Testis (tissue), 2 donors: ENCODE measurements at regions not wholly inside any gene's neighbourhood (a gene's known extent, or its start where the extent isn't known, plus 50 kb on each side); places are given as distances from the start of the nearest gene placed in this dataset.

Experiments
- DNase-seq: peaks from one replicate; pipeline ENCODE4 v3.0.0-alpha.2; 2019
- H3K27ac ChIP-seq, 2 donors: fragments of 200-600 bp; sonication (generic); one replicate each; pipeline ENCODE4 v1.5.1; 2019
- H3K27me3 ChIP-seq: fragments of 200-600 bp; sonication (generic); one replicate; pipeline ENCODE4 v1.5.1; 2019
- H3K36me3 ChIP-seq: fragments of 200-600 bp; sonication (generic); one replicate; pipeline ENCODE4 v1.5.1; 2017; ENCODE audit warnings: low read depth; ENCODE audit errors: missing control alignments
- H3K4me1 ChIP-seq: fragments of 200-600 bp; sonication (generic); one replicate; pipeline ENCODE4 v1.5.1; 2019
- H3K4me3 ChIP-seq, 2 donors: fragments of 200-600 bp; sonication (generic); one replicate each; pipeline ENCODE4 v1.5.1; 2017 to 2019
- H3K9me3 ChIP-seq: fragments of 200-600 bp; sonication (generic); one replicate; pipeline ENCODE4 v1.5.1; 2017
- POLR2A ChIP-seq: fragments of 450-650 bp; IDR thresholded peaks from one replicate; pipeline ENCODE4 v1.6.1; 2017; ENCODE audit warnings: antibody characterized with exemption, mild to moderate bottlenecking, moderate library complexity
- WGBS, 2 donors: methylation state at CpG; one replicate each; pipeline ENCODE4 v1.1.5; 2018; 5-methylcytosine and 5-hydroxymethylcytosine counted together
- intact Hi-C: fragments of 100-400 bp; cut with DNase I; formaldehyde crosslinking; loops from one replicate; pipeline ENCODE4 v1.15.1; 2023; ENCODE audit warnings: low total_unique reads
- TF ChIP-seq, protein P1 (sequence below), 3 experiments: fragments of 450-650 bp in 2 of 3; fragments of 200-600 bp in 1 of 3; sonication (generic) in 1 of 3; IDR thresholded peaks; one replicate each; pipeline ENCODE4 v1.5.1; 2016 to 2019; ENCODE audit warnings: antibody characterized with exemption in 3 of 3, mild to moderate bottlenecking in 2 of 3, moderate library complexity in 1 of 3

DNA sequence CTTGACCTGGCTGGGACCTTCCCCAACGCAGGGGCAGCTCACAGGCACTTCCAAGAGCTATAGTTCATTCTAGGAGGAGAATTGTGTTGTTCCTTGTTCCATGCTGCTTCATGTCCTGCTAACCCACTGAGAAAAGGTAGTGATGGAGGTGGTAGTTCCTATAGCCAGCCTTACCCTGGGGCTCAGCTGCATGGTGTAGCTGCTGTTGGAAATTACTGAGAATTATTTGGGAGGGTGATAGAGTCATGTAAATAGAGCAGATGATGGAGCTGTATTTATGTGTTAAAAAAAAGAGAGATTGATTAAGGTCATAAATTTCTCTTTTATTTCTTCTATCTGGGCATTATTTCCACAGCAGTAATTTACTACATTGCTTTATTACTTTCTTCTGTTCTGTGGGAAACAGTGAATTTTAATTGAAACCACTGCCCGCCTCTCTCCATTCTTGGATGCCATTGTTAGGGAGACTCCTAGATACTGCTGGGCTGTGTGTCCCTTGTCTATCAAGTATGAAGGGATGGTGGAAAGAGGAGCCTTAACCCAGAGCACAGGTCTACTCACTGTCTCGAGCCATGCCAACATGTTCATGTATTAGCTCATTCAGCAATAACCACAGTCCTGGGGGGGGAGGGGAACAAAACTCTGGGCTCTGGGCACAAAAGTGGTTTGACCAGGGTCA is 309.2 kb downstream of the FAT3 start:
- Histone ChIP-seq H3K9me3 (no peaks in the 10 kb centered on the region), H3K36me3 (no peaks in the 10 kb centered on the region), H3K27me3 (no peaks in the 10 kb centered on the region), H3K27ac (no peak overlapping the region), H3K4me1 (no peaks in the 10 kb centered on the region), H3K4me3 (no peak overlapping the region)
- WGBS, 2 donors: 81 to 87% methylated on average over 3 of the region's 3 CpGs
- intact Hi-C loops: no loop called here
- no peak for TF ChIP-seq POLR2A
- TF ChIP-seq, protein P1, sequence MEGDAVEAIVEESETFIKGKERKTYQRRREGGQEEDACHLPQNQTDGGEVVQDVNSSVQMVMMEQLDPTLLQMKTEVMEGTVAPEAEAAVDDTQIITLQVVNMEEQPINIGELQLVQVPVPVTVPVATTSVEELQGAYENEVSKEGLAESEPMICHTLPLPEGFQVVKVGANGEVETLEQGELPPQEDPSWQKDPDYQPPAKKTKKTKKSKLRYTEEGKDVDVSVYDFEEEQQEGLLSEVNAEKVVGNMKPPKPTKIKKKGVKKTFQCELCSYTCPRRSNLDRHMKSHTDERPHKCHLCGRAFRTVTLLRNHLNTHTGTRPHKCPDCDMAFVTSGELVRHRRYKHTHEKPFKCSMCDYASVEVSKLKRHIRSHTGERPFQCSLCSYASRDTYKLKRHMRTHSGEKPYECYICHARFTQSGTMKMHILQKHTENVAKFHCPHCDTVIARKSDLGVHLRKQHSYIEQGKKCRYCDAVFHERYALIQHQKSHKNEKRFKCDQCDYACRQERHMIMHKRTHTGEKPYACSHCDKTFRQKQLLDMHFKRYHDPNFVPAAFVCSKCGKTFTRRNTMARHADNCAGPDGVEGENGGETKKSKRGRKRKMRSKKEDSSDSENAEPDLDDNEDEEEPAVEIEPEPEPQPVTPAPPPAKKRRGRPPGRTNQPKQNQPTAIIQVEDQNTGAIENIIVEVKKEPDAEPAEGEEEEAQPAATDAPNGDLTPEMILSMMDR (IDR thresholded peaks at IDR 0.05): no peak
- no peak for DNase-seq

DNA sequence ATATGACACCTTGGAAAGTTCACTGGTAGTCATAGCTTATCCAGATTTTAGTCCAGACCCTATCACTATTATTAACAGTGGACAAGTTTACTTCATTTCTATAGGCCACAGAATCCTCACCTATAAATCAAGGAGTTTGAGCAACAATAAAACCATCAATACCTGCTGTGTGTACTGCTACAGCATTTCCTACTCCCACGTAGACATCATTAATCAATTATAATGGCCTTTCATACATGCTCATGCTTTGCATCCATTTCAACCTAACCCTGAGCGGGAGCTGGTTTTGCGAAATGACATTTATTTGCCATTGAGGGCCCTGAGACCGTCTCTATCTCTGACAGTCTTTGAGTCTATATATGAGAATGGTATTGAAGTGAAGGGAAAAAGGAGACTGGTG is 312.3 kb downstream of the FAT3 start:
- Histone ChIP-seq H3K27ac (no peak overlapping the region), H3K9me3 (no peaks in the 10 kb centered on the region), H3K27me3 (no peaks in the 10 kb centered on the region), H3K36me3 (no peaks in the 10 kb centered on the region), H3K4me3 (no peak overlapping the region), H3K4me1 (no peaks in the 10 kb centered on the region)
- intact Hi-C loops: no loop called here
- no peak for DNase-seq
- WGBS, 2 donors: 74 to 89% methylated on average over 4 of the region's 4 CpGs
- TF ChIP-seq, protein P1 (IDR thresholded peaks at IDR 0.05): no peak
- no peak for TF ChIP-seq POLR2A

DNA sequence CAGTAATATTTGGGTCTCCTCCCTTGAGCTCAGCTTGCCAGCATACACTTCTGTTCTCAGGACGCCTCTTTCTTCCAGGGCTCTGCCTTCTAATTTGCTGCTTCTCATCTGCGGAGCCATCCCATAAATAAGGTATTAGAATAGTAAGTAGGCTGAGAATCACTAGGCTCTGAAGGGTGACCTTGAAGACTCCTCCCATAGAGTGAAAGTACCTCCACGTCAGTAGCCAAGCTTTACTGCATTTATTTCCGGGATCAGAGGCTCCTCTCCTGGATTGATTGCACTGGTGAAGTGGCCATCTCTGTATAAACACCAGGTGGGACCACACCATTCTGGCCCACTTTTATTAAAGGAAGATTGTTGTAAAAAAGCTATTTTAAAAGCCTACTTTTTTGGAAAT is 315.5 kb downstream of the FAT3 start:
- H3K4me1 ChIP-seq: no peaks in the 10 kb centered on the region
- no peak overlapping the region for H3K27ac ChIP-seq
- intact Hi-C loops: no loop called here
- H3K9me3 ChIP-seq: no peaks in the 10 kb centered on the region
- DNase-seq: no peak
- no peaks in the 10 kb centered on the region for H3K36me3 ChIP-seq
- no peak overlapping the region for H3K4me3 ChIP-seq
- WGBS, 2 donors: 65 to 70% methylated on average over 4 of the region's 4 CpGs
- no peaks in the 10 kb centered on the region for H3K27me3 ChIP-seq
- TF ChIP-seq, protein P1 (IDR thresholded peaks at IDR 0.05): no peak
- TF ChIP-seq POLR2A: no peak

DNA sequence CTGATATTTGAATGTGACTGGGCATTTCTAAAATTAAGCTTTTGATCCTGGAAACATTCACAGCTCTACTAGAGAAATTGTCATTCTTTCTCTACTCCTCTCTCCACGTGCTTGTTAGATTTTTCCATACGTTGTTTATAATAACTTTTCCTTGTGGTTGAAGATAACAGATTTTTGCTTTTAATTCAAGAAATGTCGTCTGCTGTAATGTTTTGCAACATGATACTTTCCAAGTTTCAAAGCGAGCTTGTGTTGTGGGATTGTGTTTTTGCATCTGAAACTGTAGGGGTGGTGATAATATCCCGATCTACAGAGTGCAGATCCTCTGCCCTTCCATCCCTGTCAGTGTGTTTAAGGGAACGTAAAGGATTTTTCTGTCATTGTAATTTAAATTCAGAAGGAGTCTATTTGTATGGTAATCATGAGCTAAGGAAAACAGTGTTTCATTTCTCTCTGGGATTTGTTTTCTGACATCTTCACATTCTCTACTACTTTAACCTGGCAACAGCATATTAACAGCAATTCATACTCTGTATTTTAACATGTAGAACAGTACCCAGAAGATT is 321.4 kb downstream of the FAT3 start:
- 69 to 76% methylated on average over 6 of the region's 6 CpGs for WGBS, 2 donors
- H3K27ac ChIP-seq: no peak overlapping the region

More for the DNA sequence above, 321.4 kb downstream of the FAT3 start:
- no peak overlapping the region for H3K4me3 ChIP-seq
- TF ChIP-seq, protein P1 (IDR thresholded peaks at IDR 0.05): no peak
- TF ChIP-seq POLR2A: no peak
- intact Hi-C loops: no loop called here
- H3K36me3 ChIP-seq: no peaks in the 10 kb centered on the region
- H3K27me3 ChIP-seq: no peaks in the 10 kb centered on the region
- no peaks in the 10 kb centered on the region for H3K4me1 ChIP-seq
- H3K9me3 ChIP-seq: no peaks in the 10 kb centered on the region
- DNase-seq: no peak
